ENCODE measurements at regions not wholly inside any gene's neighbourhood (a gene's known extent, or its start where the extent isn't known, plus 50 kb on each side); places are given as distances from the start of the nearest gene placed in this dataset.

DNA sequence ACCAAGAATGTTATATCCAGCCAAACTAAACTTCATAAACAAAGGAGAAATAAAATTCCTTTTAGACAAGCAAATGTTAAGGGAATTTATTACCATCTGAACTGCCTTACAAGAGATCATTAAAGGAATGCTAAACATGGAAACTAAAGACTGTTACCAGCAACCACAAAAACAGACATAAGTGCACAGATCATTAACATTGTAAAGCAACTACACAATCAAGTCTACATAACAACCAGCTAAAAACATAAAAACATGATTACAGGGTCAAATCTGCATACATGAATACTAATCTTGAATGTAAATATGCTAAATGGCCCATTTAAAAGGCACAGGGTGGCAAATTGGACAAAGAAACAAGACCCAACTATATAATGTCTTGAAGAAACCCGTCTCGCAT is 211.0 kb upstream of the PBX1 start:
- TF ChIP-seq EZH2phosphoT487 (IDR thresholded peaks at IDR 0.05; ENCODE audit: borderline replicate concordance, low read depth, low read length), result no peak
- TF ChIP-seq CTCF (conservative IDR thresholded peaks at IDR 0.05; ENCODE audit: low read length), result no peak
- Histone ChIP-seq H2AFZ (ENCODE audit: low read length) (no peak overlapping the region), H3K4me2 (ENCODE audit: low read length) (no peak overlapping the region), H3K36me3 (ENCODE audit: insufficient read depth, low read length) (no peaks in the 10 kb centered on the region), H3K4me3 (ENCODE audit: low read depth, low read length, poor library complexity, severe bottlenecking) (no peak overlapping the region), H4K20me1 (ENCODE audit: insufficient read depth, low read length) (no peaks in the 10 kb centered on the region), H3K27ac (ENCODE audit: low read depth, low read length, poor library complexity, severe bottlenecking) (no peak overlapping the region), H3K4me1 (ENCODE audit: insufficient read depth, low read length, poor library complexity, severe bottlenecking) (no peaks in the 10 kb centered on the region), H3K9me3 (ENCODE audit: low read length) (no peaks in the 10 kb centered on the region; the same call in 1 of the 2 replicates), H3K9me2 (ENCODE audit: insufficient read depth, low read length) (no peaks in the 10 kb centered on the region), H3K79me2 (ENCODE audit: insufficient read depth, low read depth, low read length) (no peaks in the 10 kb centered on the region)
- no peak for DNase-seq (ENCODE audit: low spot score)
- ChIA-PET CTCF (ENCODE audit: unreplicated experiment) (no interaction called here), POLR2A (no interaction called here)
- BruUV-seq (replicated peaks), result no TSS peak
- intact Hi-C loops (cut with micrococcal nuclease; ENCODE audit: unreplicated experiment), result no loop called here

DNA sequence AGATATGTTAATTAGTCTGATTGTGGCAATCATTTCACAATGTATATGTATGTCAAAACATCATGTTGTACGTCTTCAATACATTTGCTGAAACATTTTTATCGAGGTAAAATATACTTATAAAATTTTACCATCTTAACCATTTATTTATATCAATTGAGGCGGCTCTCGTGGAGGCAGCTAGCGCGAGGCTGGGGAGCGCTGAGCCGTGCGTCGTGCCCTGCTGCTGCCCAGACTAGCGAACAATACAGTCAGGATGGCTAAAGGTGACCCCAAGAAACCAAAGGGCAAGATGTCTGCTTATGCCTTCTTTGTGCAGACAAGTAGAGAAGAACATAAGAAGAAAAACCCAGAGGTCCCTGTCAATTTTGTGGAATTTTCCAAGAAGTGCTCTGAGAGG is 202.5 kb upstream of the PBX1 start:
- no peaks in the 10 kb centered on the region for H3K4me1 ChIP-seq (ENCODE audit: insufficient read depth, low read length, poor library complexity, severe bottlenecking)
- no peak for DNase-seq (ENCODE audit: low spot score)
- TF ChIP-seq CTCF (conservative IDR thresholded peaks at IDR 0.05; ENCODE audit: low read length) (no peak), EZH2phosphoT487 (IDR thresholded peaks at IDR 0.05; ENCODE audit: borderline replicate concordance, low read depth, low read length) (no peak)
- no TSS peak for BruUV-seq (replicated peaks)
- no peak overlapping the region for H2AFZ ChIP-seq (ENCODE audit: low read length)
- H3K4me3 ChIP-seq (ENCODE audit: low read depth, low read length, poor library complexity, severe bottlenecking), result no peak overlapping the region
- H3K9me3 ChIP-seq (ENCODE audit: low read length), result no peaks in the 10 kb centered on the region
- H4K20me1 ChIP-seq (ENCODE audit: insufficient read depth, low read length), result no peaks in the 10 kb centered on the region
- intact Hi-C loops (cut with micrococcal nuclease; ENCODE audit: unreplicated experiment), result no loop called here
- H3K27ac ChIP-seq (ENCODE audit: low read depth, low read length, poor library complexity, severe bottlenecking), result no peak overlapping the region
- H3K79me2 ChIP-seq (ENCODE audit: insufficient read depth, low read depth, low read length), result no peaks in the 10 kb centered on the region
- H3K4me2 ChIP-seq (ENCODE audit: low read length), result no peak overlapping the region
- H3K36me3 ChIP-seq (ENCODE audit: insufficient read depth, low read length), result no peaks in the 10 kb centered on the region
- ChIA-PET CTCF (ENCODE audit: unreplicated experiment) (no interaction called here), POLR2A (no interaction called here)
- H3K9me2 ChIP-seq (ENCODE audit: insufficient read depth, low read length), result no peaks in the 10 kb centered on the region

DNA sequence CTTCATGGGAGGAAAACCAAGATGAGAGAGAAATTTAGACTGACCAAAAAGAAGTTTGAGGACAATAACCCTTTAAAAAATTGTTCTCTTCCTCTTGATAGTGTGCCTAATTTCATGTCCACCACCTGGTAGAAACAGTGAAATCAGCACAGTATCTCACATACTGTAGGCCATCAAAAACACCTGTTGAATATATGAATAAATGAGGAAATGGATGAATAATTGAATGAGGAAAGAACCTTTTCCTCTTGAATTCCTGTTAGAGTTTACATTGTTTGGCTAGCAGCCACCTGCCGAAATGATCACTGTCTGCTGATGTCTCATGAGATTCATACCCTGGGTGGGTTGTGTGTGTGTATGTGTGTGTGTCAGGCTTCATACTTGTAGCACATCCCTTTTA is 198.7 kb upstream of the PBX1 start:
- H3K4me1 ChIP-seq (ENCODE audit: insufficient read depth, low read length, poor library complexity, severe bottlenecking), result no peaks in the 10 kb centered on the region
- H3K27ac ChIP-seq (ENCODE audit: low read depth, low read length, poor library complexity, severe bottlenecking), result no peak overlapping the region
- no peak overlapping the region for H2AFZ ChIP-seq (ENCODE audit: low read length)
- intact Hi-C loops (cut with micrococcal nuclease; ENCODE audit: unreplicated experiment), result no loop called here
- no TSS peak for BruUV-seq (replicated peaks)
- H4K20me1 ChIP-seq (ENCODE audit: insufficient read depth, low read length), result no peaks in the 10 kb centered on the region
- H3K79me2 ChIP-seq (ENCODE audit: insufficient read depth, low read depth, low read length), result no peaks in the 10 kb centered on the region
- ChIA-PET POLR2A (no interaction called here), CTCF (ENCODE audit: unreplicated experiment) (no interaction called here)
- H3K36me3 ChIP-seq (ENCODE audit: insufficient read depth, low read length), result no peaks in the 10 kb centered on the region
- no peaks in the 10 kb centered on the region for H3K9me3 ChIP-seq (ENCODE audit: low read length)
- H3K4me3 ChIP-seq (ENCODE audit: low read depth, low read length, poor library complexity, severe bottlenecking), result no peak overlapping the region
- no peak for DNase-seq (ENCODE audit: low spot score)
- TF ChIP-seq EZH2phosphoT487 (IDR thresholded peaks at IDR 0.05; ENCODE audit: borderline replicate concordance, low read depth, low read length) (no peak), CTCF (conservative IDR thresholded peaks at IDR 0.05; ENCODE audit: low read length) (no peak)
- H3K4me2 ChIP-seq (ENCODE audit: low read length), result no peak overlapping the region
- H3K9me2 ChIP-seq (ENCODE audit: insufficient read depth, low read length), result no peaks in the 10 kb centered on the region
